ENCODE measurements at regions not wholly inside any gene's neighbourhood (a gene's known extent, or its start where the extent isn't known, plus 50 kb on each side); places are given as distances from the start of the nearest gene placed in this dataset.
"Not testable (repeated sequence)": the region's sequence is repeated elsewhere in the genome, so short reads cannot be mapped to it uniquely, and the experiment has no call there.

DNA sequence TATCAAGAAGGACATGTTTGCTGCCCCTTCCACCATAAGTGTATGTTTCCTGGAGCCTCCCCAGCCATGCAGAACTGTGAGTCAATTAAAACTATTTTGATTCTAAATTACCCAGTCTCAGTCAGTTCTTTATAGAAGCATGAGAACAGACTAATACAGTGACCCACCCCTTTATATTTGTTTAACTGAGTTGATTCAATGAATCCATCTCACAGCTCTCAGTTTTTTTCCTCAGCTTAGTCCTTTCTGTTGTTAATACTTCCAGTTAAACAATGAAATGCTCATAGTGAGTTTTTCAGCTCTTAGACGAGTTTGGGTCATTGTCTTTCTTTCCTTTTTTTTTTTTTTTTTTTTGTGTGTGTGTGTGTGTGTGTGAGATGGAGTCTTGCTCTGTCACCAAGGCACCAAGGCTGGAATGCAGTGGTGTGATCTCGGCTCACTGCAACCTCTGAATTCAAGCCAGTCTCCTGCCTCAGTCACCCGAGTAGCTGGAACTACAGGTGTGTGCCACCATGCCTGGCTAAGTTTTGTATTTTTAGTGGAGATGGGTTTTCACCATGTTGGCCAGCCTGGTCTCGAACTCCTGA, 417.9 kb upstream of the ZNG1F start:
- H3K27ac Mint-ChIP-seq, H3K4me3 Mint-ChIP-seq, DNase-seq, CTCF ChIA-PET, H3K4me1 Mint-ChIP-seq, H3K36me3 Mint-ChIP-seq, H3K9me3 Mint-ChIP-seq, H3K27me3 Mint-ChIP-seq: not testable (repeated sequence)

DNA sequence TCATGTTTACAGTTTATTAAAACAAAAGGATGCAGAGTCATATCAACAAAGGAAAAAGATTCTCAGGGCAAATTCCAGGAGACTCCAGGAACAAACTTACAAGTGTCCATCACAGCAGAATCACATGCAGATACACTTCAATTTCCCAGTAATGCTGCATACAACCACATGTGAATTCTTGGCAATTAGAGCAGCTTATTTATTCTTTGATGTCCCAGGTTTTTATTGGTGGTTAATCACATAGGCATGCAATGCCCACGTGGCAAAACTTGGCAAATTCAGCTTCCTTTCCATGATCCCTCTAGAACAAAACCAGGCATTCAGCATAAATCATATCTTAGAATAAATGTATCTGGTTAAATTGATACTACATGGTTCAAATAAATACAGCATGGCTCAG, 376.5 kb upstream of the ZNG1F start:
- H3K27ac Mint-ChIP-seq, H3K4me3 Mint-ChIP-seq, DNase-seq, H3K4me1 Mint-ChIP-seq, H3K9me3 Mint-ChIP-seq, H3K27me3 Mint-ChIP-seq, CTCF ChIA-PET, H3K36me3 Mint-ChIP-seq: not testable (repeated sequence)

Measured in activated naive CD4-positive, alpha-beta T cell treated with anti-CD3 and anti-CD28 coated beads, Interleukin-2, amount 10 ng/mL, durations not matched to agents 7 days and 5 days (primary cell).